ENCODE measurements at regions not wholly inside any gene's neighbourhood (a gene's known extent, or its start where the extent isn't known, plus 50 kb on each side); places are given as distances from the start of the nearest gene placed in this dataset.

DNA sequence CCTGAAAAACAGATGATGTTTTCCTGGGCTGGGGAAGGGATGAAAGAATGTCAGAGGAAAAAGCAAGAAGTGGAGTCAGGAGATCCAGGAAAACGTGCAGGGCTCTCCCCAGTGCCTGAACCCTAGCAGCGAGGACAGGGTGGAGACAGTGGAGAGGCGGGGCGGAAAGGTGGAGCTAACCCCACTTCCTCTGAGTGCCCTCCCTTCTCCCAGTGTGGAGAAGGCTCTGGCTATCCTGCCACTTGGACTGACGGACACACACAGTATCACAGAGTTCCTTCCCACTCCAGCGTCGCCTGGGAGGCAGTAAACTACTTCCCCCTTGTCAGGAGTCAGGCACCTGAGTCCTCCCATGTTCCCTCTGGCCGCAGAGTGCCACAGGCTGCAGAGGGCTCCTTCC lies 125.3 kb upstream of the CHRNA7 start:
- no peak overlapping the region for H3K4me3 ChIP-seq
- no peaks in the 10 kb centered on the region for H3K9me3 ChIP-seq
- no peaks in the 10 kb centered on the region for H3K4me1 ChIP-seq
- no peaks in the 10 kb centered on the region for H3K27me3 ChIP-seq
- no peaks in the 10 kb centered on the region for H3K36me3 ChIP-seq
- TF ChIP-seq EP300 (IDR thresholded peaks at IDR 0.05) (no peak), POLR2A (IDR thresholded peaks at IDR 0.05) (no peak)
- TF ChIP-seq, protein P1, sequence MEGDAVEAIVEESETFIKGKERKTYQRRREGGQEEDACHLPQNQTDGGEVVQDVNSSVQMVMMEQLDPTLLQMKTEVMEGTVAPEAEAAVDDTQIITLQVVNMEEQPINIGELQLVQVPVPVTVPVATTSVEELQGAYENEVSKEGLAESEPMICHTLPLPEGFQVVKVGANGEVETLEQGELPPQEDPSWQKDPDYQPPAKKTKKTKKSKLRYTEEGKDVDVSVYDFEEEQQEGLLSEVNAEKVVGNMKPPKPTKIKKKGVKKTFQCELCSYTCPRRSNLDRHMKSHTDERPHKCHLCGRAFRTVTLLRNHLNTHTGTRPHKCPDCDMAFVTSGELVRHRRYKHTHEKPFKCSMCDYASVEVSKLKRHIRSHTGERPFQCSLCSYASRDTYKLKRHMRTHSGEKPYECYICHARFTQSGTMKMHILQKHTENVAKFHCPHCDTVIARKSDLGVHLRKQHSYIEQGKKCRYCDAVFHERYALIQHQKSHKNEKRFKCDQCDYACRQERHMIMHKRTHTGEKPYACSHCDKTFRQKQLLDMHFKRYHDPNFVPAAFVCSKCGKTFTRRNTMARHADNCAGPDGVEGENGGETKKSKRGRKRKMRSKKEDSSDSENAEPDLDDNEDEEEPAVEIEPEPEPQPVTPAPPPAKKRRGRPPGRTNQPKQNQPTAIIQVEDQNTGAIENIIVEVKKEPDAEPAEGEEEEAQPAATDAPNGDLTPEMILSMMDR (IDR thresholded peaks at IDR 0.05), result no peak
- WGBS, 2 donors, result 27% methylated on average over 8 of the region's 8 CpGs
- no peak for DNase-seq (ENCODE audit: low spot score in 2 of 2)
- H3K27ac ChIP-seq, result no peak overlapping the region

GRCh38 chr15:31925541-31925940 lies 104.8 kb upstream of the CHRNA7 start:
- Histone ChIP-seq H3K9me3 (peaks cover 0 to 11% (median 1%) of the 10 kb centered on the region in 4 donors), H3K27ac (no peak overlapping the region), H3K36me3 (no peaks in the 10 kb centered on the region), H3K27me3 (no peaks in the 10 kb centered on the region), H3K4me3 (no peak overlapping the region), H3K4me1 (no peaks in the 10 kb centered on the region)
- TF ChIP-seq EP300 (IDR thresholded peaks at IDR 0.05) (no peak), POLR2A (IDR thresholded peaks at IDR 0.05) (no peak)
- TF ChIP-seq, protein P1 (IDR thresholded peaks at IDR 0.05), result no peak
- DNase-seq (ENCODE audit: low spot score in 2 of 2), result no peak
- WGBS, 2 donors, result 85 to 86% methylated on average over 9 of the region's 9 CpGs

DNA sequence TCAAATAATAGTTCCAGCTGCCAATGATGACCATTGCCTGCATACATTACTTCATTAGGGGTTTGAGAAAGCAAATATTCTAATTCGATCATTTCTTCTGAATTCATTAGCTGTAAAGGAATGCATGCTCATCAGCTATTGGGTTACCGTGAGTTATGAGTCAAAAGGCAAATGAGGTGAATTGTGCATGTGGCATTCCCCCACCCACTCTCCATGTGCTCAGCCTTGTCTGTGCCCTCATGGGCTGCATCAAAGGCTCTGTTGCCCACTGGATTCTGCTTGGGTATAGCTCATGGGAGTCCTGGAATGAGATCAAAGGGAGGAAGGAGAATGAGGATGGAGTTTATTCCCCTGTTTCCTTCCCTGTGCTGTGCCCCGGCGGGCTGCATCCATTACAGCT lies 99.3 kb upstream of the CHRNA7 start:
- H3K27me3 ChIP-seq, result no peaks in the 10 kb centered on the region
- H3K9me3 ChIP-seq, result peaks cover 0 to 4% (median 0%) of the 10 kb centered on the region in 4 donors
- no peak for DNase-seq (ENCODE audit: low spot score in 2 of 2)
- no peaks in the 10 kb centered on the region for H3K4me1 ChIP-seq
- 78 to 79% methylated on average over 4 of the region's 4 CpGs for WGBS, 2 donors
- H3K36me3 ChIP-seq, result no peaks in the 10 kb centered on the region
- H3K4me3 ChIP-seq, result no peak overlapping the region
- no peak overlapping the region for H3K27ac ChIP-seq
- TF ChIP-seq EP300 (IDR thresholded peaks at IDR 0.05) (no peak), POLR2A (IDR thresholded peaks at IDR 0.05) (no peak)
- TF ChIP-seq, protein P1 (IDR thresholded peaks at IDR 0.05), result no peak

GRCh38 chr15:31932576-31932975 lies 97.7 kb upstream of the CHRNA7 start:
- H3K27ac ChIP-seq, result no peak overlapping the region
- no peak overlapping the region for H3K4me3 ChIP-seq
- H3K9me3 ChIP-seq, result peaks cover 0 to 1% (median 0%) of the 10 kb centered on the region in 4 donors
- no peak for DNase-seq (ENCODE audit: low spot score in 2 of 2)
- TF ChIP-seq EP300 (IDR thresholded peaks at IDR 0.05), result no peak
- no peak for TF ChIP-seq POLR2A (IDR thresholded peaks at IDR 0.05)
- TF ChIP-seq, protein P1 (IDR thresholded peaks at IDR 0.05), result no peak
- no peaks in the 10 kb centered on the region for H3K36me3 ChIP-seq
- 76 to 88% methylated on average over 5 of the region's 5 CpGs for WGBS, 2 donors
- H3K27me3 ChIP-seq, result no peaks in the 10 kb centered on the region
- no peaks in the 10 kb centered on the region for H3K4me1 ChIP-seq

DNA sequence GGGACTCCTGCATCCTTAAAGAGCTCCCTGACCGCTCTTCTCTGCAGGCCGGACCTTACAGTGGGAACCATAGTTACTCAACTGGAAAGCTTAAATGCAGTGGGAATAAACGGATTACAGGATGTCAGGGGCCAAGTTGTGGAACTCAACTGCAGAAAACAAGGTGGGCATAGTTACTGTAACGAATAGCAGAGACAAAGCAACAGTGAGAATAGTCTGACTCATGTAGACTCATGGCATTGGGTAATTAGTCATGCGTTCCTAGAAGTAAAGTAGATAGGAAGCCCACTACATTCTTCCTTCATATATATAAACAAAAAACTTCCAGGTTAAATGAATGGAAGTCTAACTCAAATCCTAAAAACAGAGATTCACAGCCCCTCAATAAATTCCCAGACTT lies 95.5 kb upstream of the CHRNA7 start:
- Histone ChIP-seq H3K9me3 (no peaks in the 10 kb centered on the region), H3K4me3 (no peak overlapping the region), H3K36me3 (no peaks in the 10 kb centered on the region), H3K4me1 (no peaks in the 10 kb centered on the region), H3K27ac (no peak overlapping the region), H3K27me3 (no peaks in the 10 kb centered on the region)
- no peak for DNase-seq (ENCODE audit: low spot score in 2 of 2)
- 56 to 59% methylated on average over 5 of the region's 5 CpGs for WGBS, 2 donors
- TF ChIP-seq, protein P1 (IDR thresholded peaks at IDR 0.05), result no peak
- no peak for TF ChIP-seq POLR2A (IDR thresholded peaks at IDR 0.05)
- TF ChIP-seq EP300 (IDR thresholded peaks at IDR 0.05), result no peak
